ENCODE measurements at regions not wholly inside any gene's neighbourhood (a gene's known extent, or its start where the extent isn't known, plus 50 kb on each side); places are given as distances from the start of the nearest gene placed in this dataset.

GRCh38 chrX:143378851-143379250 is 138.4 kb downstream of the SPANXN3 start:
- no peak for TF ChIP-seq CTCF (IDR thresholded peaks at IDR 0.05)
- no peak for TF ChIP-seq EZH2 (IDR thresholded peaks at IDR 0.05)
- no peak for TF ChIP-seq EZH2phosphoT487 (IDR thresholded peaks at IDR 0.05)
